Mesodermal cell (in vitro differentiated cells): ENCODE measurements at regions not wholly inside any gene's neighbourhood (a gene's known extent, or its start where the extent isn't known, plus 50 kb on each side); places are given as distances from the start of the nearest gene placed in this dataset.

Experiments used
- H3K27ac ChIP-seq: 2 replicates; pipeline ENCODE4 v1.7.0; 2013; ENCODE audit warnings: mild to moderate bottlenecking, low read depth, low read length, moderate library complexity; ENCODE audit not compliant: severe bottlenecking
- H3K36me3 ChIP-seq: 2 replicates; pipeline ENCODE4 v1.7.1; 2013; ENCODE audit warnings: mild to moderate bottlenecking, low read length, moderate library complexity; ENCODE audit not compliant: control insufficient read depth, insufficient read depth
- H3K4me1 ChIP-seq: one replicate; pipeline ENCODE4 v1.7.1; 2013; ENCODE audit warnings: mild to moderate bottlenecking, low read length; ENCODE audit not compliant: insufficient read depth, control insufficient read depth, poor library complexity, severe bottlenecking
- H3K4me3 ChIP-seq: 2 replicates; pipeline ENCODE4 v1.7.0; 2013; ENCODE audit warnings: low read length, control low read depth, mild to moderate bottlenecking; ENCODE audit not compliant: insufficient read depth, poor library complexity, severe bottlenecking; ENCODE audit errors: extremely low read depth
- H3K9me3 ChIP-seq: 2 replicates; pipeline ENCODE4 v1.7.1; 2013; ENCODE audit warnings: mild to moderate bottlenecking, low read length, moderate library complexity; ENCODE audit not compliant: control insufficient read depth
- WGBS, 2 experiments: methylation state at CpG; one replicate each; pipeline ENCODE4 v1.1.5; 2013; ENCODE audit warnings: missing lambda C conversion rate in 2 of 2; ENCODE audit not compliant: insufficient coverage in 2 of 2; 5-methylcytosine and 5-hydroxymethylcytosine counted together

DNA sequence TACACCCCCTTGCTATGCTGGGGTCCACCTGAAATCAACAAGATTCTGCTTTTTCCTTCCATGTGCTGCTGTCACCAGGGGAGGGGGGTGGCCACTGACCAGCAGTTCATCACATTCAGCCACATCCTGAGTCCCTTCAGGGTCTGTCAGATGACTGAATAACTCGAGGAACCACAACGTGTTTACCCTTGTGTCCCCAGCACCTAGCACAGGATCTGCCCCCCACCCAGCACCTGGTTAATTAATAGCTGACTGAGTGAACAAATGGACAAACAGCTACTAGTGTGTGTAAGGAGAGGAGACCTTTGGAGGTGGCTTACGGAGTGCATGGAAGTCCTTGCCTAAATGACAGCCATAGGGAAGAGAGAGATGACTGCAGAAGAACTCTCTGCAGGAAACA, 119.5 kb upstream of the NCAM1 start:
- WGBS, 2 experiments, result 90 to 100% methylated on average over 2 to 3 of the region's 3 CpGs
- Histone ChIP-seq H3K9me3 (no peaks in the 10 kb centered on the region), H3K36me3 (no peaks in the 10 kb centered on the region), H3K4me3 (no peak overlapping the region), H3K4me1 (no peaks in the 10 kb centered on the region), H3K27ac (no peak overlapping the region)

GRCh38 chr11:112842151-112842550, 119.1 kb upstream of the NCAM1 start:
- H3K4me1 ChIP-seq, result no peaks in the 10 kb centered on the region
- no peaks in the 10 kb centered on the region for H3K36me3 ChIP-seq
- 90 to 100% methylated on average over 3 to 4 of the region's 4 CpGs for WGBS, 2 experiments
- H3K9me3 ChIP-seq, result no peaks in the 10 kb centered on the region
- no peak overlapping the region for H3K4me3 ChIP-seq
- no peak overlapping the region for H3K27ac ChIP-seq

- Histone ChIP-seq H3K36me3 (no peaks in the 10 kb centered on the region), H3K4me3 (no peak overlapping the region), H3K4me1 (no peaks in the 10 kb centered on the region), H3K9me3 (no peaks in the 10 kb centered on the region), H3K27ac (no peak overlapping the region)
These were observed 116.7 kb upstream of the NCAM1 start for GRCh38 chr11:112844517-112844916.

DNA sequence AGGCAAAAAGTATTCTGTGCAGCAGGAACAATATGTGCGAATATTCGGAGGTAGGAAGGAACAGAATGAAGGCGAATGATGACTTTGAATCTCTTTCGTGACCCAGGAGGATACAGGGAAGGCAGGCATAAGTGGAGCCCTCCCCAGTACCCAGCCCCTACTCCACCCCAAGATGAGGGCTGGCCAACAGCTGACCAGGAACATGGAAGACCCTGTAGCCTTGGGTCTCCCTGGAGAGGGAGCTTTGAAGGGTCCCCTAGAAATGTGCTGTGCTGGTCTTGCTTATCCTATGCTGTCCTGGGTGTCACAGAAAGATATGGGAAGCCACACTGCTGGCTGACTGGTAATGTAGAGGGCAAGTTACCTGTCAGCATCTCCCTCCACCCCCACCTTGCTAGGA, 113.7 kb upstream of the NCAM1 start:
- Histone ChIP-seq H3K36me3 (no peaks in the 10 kb centered on the region), H3K4me1 (no peaks in the 10 kb centered on the region), H3K9me3 (no peaks in the 10 kb centered on the region), H3K27ac (no peak overlapping the region), H3K4me3 (no peak overlapping the region)
- WGBS, 2 experiments, result 80 to 93% methylated on average over 1 to 3 of the region's 4 CpGs

- 90 to 91% methylated on average over 5 of the region's 5 CpGs for WGBS, 2 experiments
- no peak overlapping the region for H3K4me3 ChIP-seq
- no peaks in the 10 kb centered on the region for H3K36me3 ChIP-seq
- H3K9me3 ChIP-seq, result no peaks in the 10 kb centered on the region
- no peaks in the 10 kb centered on the region for H3K4me1 ChIP-seq
- H3K27ac ChIP-seq, result no peak overlapping the region
These were observed 108.9 kb upstream of the NCAM1 start for GRCh38 chr11:112852143-112852866.

GRCh38 chr11:112856133-112856532, 105.1 kb upstream of the NCAM1 start:
- no peaks in the 10 kb centered on the region for H3K4me1 ChIP-seq

DNA sequence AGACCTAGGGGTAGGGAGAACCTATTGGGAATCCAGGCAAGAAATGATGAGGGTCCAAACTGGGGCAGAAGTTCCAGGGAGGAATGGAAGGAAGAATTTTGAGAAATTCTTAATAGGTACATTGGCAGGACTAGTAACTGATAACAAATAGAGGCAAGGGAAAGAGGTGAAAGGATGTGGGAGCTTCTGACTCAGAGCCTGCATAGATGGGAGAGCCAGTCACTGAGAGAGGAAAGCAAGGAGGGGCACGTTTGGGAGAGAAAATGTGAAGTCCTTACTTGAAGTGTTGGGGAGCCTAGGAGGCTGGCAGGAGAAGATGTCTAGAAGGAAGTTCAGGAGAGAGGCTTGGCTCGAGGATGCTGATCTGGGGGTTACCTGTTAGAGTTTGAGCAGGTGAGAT, 104.6 kb upstream of the NCAM1 start:
- 50 to 73% methylated on average over 1 to 2 of the region's 2 CpGs for WGBS, 2 experiments
- H3K4me3 ChIP-seq, result no peak overlapping the region
- no peaks in the 10 kb centered on the region for H3K4me1 ChIP-seq
- H3K27ac ChIP-seq, result no peak overlapping the region
- no peaks in the 10 kb centered on the region for H3K9me3 ChIP-seq
- H3K36me3 ChIP-seq, result no peaks in the 10 kb centered on the region

More at GRCh38 chr11:112856133-112856532, 105.1 kb upstream of the NCAM1 start:
- H3K9me3 ChIP-seq, result no peaks in the 10 kb centered on the region
- 87 to 94% methylated on average over 3 of the region's 4 CpGs for WGBS, 2 experiments
- no peak overlapping the region for H3K27ac ChIP-seq
- H3K4me3 ChIP-seq, result no peak overlapping the region
- H3K36me3 ChIP-seq, result no peaks in the 10 kb centered on the region

GRCh38 chr11:112858289-112859023, 102.8 kb upstream of the NCAM1 start:
- Histone ChIP-seq H3K27ac (no peak overlapping the region), H3K36me3 (no peaks in the 10 kb centered on the region), H3K9me3 (no peaks in the 10 kb centered on the region), H3K4me1 (no peaks in the 10 kb centered on the region), H3K4me3 (no peak overlapping the region)
- 91 to 100% methylated on average over 1 to 3 of the region's 5 CpGs for WGBS, 2 experiments

GRCh38 chr11:112859787-112860186, 101.4 kb upstream of the NCAM1 start:
- no peak overlapping the region for H3K4me3 ChIP-seq
- H3K9me3 ChIP-seq, result no peaks in the 10 kb centered on the region
- WGBS, 2 experiments, result 78 to 83% methylated on average over 1 of the region's 3 CpGs
- H3K36me3 ChIP-seq, result no peaks in the 10 kb centered on the region
- no peak overlapping the region for H3K27ac ChIP-seq
- H3K4me1 ChIP-seq, result no peaks in the 10 kb centered on the region

GRCh38 chr11:112861356-112861755, 99.9 kb upstream of the NCAM1 start:
- Histone ChIP-seq H3K36me3 (no peaks in the 10 kb centered on the region), H3K4me1 (no peaks in the 10 kb centered on the region), H3K4me3 (no peak overlapping the region), H3K9me3 (no peaks in the 10 kb centered on the region), H3K27ac (no peak overlapping the region)

- no peaks in the 10 kb centered on the region for H3K36me3 ChIP-seq
- H3K4me1 ChIP-seq, result no peaks in the 10 kb centered on the region
- no CpG with 5 or more reads among the region's 1 CpG for WGBS, 2 experiments
- H3K9me3 ChIP-seq, result no peaks in the 10 kb centered on the region
- H3K4me3 ChIP-seq, result no peak overlapping the region
- H3K27ac ChIP-seq, result no peak overlapping the region
These were observed 97.9 kb upstream of the NCAM1 start for GRCh38 chr11:112863305-112863704.
